Effector memory CD8-positive, alpha-beta T cell (primary cell): ENCODE measurements at regions not wholly inside any gene's neighbourhood (a gene's known extent, or its start where the extent isn't known, plus 50 kb on each side); places are given as distances from the start of the nearest gene placed in this dataset.

ENCODE experiments used
- ATAC-seq: fragments of 150-1000 bp; cut with Tn5 transposase; replicated peaks from 2 replicates; pipeline ENCODE4 v1.10.0; 2021; ENCODE audit warnings: mild to moderate bottlenecking, moderate library complexity
- DNase-seq, 3 experiments: peaks; one replicate each; pipeline ENCODE4 v3.0.0; 2021
- H3K27ac Mint-ChIP-seq, 2 donors: one replicate each; pipeline ENCODE4 v1.8.0; 2022; ENCODE audit warnings: mild to moderate bottlenecking in 2 of 2, mixed read lengths in 2 of 2, moderate library complexity in 2 of 2
- H3K27me3 Mint-ChIP-seq, 2 donors: one replicate each; pipeline ENCODE4 v1.8.0; 2022; ENCODE audit warnings: mixed read lengths in 2 of 2
- H3K36me3 Mint-ChIP-seq: one replicate; pipeline ENCODE4 v1.8.0; 2022; ENCODE audit warnings: mild to moderate bottlenecking, moderate library complexity, mixed read lengths; ENCODE audit not compliant: insufficient read depth
- H3K4me1 Mint-ChIP-seq, 2 donors: one replicate each; pipeline ENCODE4 v1.8.0; 2022; ENCODE audit warnings: low read depth in 2 of 2, mixed read lengths in 2 of 2
- H3K4me3 Mint-ChIP-seq, 2 donors: one replicate each; pipeline ENCODE4 v1.8.0; 2022; ENCODE audit warnings: mild to moderate bottlenecking in 2 of 2, mixed read lengths in 2 of 2, moderate library complexity in 2 of 2
- H3K9me3 Mint-ChIP-seq, 2 donors: one replicate each; pipeline ENCODE4 v1.8.0; 2022; ENCODE audit warnings: mixed read lengths in 2 of 2

- DNase-seq: no peak
- H3K9me3 Mint-ChIP-seq: peaks cover 2 to 12% of the 10 kb centered on the region in 2 donors
- no peaks in the 10 kb centered on the region for H3K4me1 Mint-ChIP-seq
- no peaks in the 10 kb centered on the region for H3K36me3 Mint-ChIP-seq
- no peak for ATAC-seq
- H3K4me3 Mint-ChIP-seq: no peak overlapping the region
- H3K27ac Mint-ChIP-seq: no peak overlapping the region
- no peaks in the 10 kb centered on the region for H3K27me3 Mint-ChIP-seq
These were observed 75.1 kb upstream of the NEGR1 start for GRCh38 chr1:72357411-72357810.

DNA sequence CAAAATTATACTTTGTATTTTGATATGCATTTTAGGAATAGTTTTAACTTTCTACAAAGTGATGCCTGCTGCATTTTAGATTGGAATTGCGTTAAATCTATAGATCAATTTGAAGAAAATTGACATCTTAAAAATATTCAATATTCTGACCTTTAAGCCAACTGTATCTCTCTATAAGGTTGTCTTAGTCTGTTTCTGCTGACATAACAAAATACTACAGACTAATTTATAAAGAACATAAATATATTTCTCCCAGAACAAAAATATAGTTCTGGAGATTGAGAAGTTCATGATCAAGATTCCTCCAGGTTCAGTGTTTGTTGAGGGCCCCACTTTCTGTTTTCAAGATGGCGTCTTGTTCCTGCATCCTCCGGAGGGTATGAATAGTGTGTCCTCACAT is 73.6 kb upstream of the NEGR1 start:
- Mint-ChIP-seq H3K27ac (no peak overlapping the region), H3K36me3 (no peaks in the 10 kb centered on the region), H3K27me3 (no peaks in the 10 kb centered on the region), H3K4me3 (no peak overlapping the region), H3K9me3 (peaks cover 2 to 12% of the 10 kb centered on the region in 2 donors), H3K4me1 (no peaks in the 10 kb centered on the region)
- DNase-seq (no peak), ATAC-seq (no peak)

DNA sequence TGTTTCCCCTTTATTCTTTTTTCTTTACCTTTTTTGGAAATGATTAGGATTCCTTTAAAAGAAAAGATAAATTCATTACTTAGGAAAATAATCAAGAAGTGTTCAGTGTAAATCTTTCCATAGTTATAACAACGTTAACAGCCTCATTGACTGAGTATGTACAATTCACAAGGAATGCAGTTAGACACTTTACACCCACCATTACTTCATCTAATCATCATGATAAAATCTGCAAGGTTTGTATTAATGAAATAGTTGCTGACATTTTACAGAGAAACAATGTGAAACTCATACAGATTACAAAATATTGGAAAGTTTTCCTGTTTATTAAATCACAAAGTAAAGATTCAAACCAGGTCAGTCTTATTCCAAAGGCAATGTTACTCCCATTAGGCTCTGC is 59.3 kb upstream of the NEGR1 start:
- no peaks in the 10 kb centered on the region for H3K36me3 Mint-ChIP-seq
- ATAC-seq: no peak
- no peaks in the 10 kb centered on the region for H3K9me3 Mint-ChIP-seq
- H3K4me3 Mint-ChIP-seq: no peak overlapping the region
- H3K4me1 Mint-ChIP-seq: no peaks in the 10 kb centered on the region
- no peak for DNase-seq
- no peaks in the 10 kb centered on the region for H3K27me3 Mint-ChIP-seq
- no peak overlapping the region for H3K27ac Mint-ChIP-seq

DNA sequence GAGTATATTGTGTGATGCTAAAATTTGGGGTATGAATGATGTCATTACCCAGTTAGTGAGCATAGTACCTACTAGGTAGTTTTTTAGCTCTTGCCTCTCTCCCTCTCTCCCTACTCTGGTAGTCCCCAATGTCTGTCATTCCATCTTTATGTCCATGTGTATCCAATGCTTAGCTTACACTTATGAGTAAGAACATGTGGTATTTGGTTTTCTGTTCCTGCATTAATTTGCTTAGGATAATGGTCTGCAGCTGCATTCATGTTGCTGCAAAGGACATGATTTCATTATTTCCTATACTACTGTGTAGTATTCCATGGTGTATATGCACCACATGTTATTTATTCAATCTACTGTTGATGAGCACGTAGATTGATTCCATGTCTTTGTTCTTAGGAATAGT is 54.4 kb upstream of the NEGR1 start:
- H3K4me3 Mint-ChIP-seq: no peak overlapping the region
- no peak overlapping the region for H3K27ac Mint-ChIP-seq
- H3K4me1 Mint-ChIP-seq: no peaks in the 10 kb centered on the region
- DNase-seq (no peak), ATAC-seq (no peak)
- H3K36me3 Mint-ChIP-seq: no peaks in the 10 kb centered on the region
- no peaks in the 10 kb centered on the region for H3K27me3 Mint-ChIP-seq
- no peaks in the 10 kb centered on the region for H3K9me3 Mint-ChIP-seq
